Endothelial cell of hepatic sinusoid (primary cell): ENCODE measurements at regions not wholly inside any gene's neighbourhood (a gene's known extent, or its start where the extent isn't known, plus 50 kb on each side); places are given as distances from the start of the nearest gene placed in this dataset.
"Not testable (repeated sequence)": the region's sequence is repeated elsewhere in the genome, so short reads cannot be mapped to it uniquely, and the experiment has no call there.

ENCODE experiments used
- in situ Hi-C: cut with HindIII; loops from 2 replicates; pipeline ENCODE4 v1.10.0; 2017; ENCODE audit warnings: low sequenced_read_pairs

DNA sequence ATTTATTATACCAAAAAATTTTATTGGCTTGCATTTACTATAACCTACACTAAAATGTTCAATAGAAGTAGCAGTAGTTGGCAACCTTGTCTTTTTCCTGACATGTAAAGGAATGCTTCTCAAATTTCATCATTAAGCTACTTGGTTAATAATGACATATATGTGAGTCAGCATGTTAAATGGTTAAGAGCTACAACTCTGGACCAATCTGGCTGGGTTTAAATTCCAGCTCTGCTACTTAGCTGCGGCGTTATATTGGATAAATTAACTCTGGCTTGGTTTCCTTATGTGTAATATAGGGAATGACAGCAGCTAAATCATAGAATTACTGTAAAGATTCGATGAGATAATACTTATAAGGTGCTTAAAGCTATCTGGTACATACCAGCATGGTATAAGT, 53.7 kb upstream of the OTOGL start:
- in situ Hi-C loops, result no loop called here

DNA sequence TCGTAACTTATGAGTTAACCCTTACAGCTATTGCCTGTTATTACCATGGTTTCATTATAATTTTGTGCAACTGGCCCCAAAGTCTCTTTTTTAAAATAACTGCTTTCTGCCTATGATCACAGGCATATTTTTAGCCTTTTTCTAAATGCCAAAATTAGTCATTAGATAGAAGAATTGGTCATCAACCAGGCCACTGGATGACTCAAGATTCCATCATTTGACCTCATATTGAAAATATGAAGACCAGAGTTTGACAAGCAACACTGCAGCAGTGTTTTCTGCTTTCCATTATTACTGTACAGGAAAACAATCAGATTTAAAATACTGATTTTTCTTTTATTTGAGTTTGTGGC, 54.7 kb upstream of the OTOGL start:
- in situ Hi-C loops, result no loop called here

DNA sequence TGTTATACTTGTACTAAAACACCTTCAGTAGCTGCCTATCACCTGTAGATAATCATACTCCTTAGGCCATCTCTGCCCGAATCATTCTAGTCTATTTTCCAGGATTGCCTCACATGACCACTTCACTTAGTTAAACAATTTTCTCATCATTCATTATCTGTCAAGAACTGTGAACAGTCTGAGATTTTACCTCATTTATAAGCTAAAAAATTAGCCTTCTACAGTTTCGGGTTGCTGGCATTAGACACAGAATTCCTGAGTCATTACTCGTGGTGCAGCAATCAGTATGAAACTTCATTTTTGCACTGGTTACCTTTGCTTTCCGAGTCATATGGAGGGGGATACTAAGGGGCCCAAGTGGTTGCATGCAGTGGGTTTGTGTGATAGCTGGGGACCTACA, 57.6 kb upstream of the OTOGL start:
- in situ Hi-C loops, result no loop called here

DNA sequence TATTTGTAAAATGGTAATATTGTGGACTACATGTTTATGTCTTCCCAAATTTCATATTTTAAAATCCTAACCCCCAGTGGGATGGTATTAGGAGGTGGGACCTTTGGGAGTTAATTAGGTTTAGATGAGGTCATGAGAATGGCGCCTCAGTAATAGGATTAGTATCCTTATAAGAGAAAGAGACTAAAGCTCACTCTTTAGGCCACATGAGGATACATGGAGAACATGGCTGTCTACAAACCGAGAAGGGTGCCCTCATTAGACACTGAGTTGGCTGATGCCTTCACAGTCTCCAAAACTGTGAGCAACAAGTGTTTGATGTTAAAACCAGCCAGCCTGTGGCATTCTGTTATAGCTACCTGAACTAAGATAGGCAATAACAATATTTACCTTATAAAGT, 58.3 kb upstream of the OTOGL start:
- in situ Hi-C loops, result no loop called here

DNA sequence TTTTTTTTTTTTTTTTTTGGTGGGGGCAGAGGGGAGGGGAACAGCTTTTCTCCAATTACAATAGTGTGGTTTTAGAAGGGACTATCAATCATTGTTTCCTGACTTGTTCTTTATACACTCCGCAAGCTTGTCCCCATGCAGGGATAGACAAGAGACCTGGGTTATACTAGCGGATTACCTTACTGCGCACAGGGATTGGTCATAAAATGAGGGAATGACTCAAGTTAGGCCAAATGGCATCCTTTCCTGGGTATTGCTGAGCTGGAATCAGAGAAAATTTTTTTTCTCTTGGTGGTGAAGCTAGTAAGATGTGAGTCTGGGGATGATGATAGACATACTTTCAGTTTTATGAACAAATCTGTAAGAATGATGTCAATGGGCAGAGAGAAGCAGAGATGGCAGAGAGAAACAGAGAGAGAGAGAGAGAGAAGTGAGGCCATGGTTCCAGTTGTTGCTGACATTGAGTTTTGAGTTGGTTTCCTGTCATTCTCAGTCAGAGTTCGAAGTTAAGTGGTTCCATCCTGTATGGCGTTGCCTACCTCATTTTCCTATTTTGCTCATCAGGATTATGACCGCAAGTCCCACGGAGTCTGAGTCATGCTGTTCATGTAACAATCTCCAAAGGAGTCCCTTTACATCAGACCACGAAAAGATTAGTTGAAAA, 59.1 kb upstream of the OTOGL start:
- in situ Hi-C loops, result no loop called here

DNA sequence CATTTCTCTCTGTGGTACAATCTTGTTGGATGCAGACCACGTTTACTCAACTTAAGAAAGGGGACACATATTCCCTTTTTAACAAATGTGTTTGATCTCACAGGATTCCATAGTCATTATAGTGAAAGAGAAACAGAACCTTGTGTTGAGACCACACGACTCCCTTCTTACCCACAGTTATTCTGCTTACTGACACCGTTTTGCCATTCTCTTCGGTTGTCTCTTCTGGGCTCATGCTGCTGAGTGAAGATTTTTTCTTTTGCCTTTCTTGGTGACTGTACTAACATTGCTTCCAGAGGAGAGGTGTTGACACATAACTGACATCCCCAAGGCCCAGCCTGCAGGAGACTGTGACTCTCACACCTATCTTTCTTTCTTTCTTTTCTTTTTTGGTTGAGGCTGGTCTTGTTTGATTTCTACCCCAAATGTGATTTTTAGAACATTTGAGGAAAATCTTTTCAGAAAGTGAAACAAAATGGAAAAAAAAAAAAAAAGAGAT, 61.2 kb upstream of the OTOGL start:
- in situ Hi-C loops, result no loop called here

DNA sequence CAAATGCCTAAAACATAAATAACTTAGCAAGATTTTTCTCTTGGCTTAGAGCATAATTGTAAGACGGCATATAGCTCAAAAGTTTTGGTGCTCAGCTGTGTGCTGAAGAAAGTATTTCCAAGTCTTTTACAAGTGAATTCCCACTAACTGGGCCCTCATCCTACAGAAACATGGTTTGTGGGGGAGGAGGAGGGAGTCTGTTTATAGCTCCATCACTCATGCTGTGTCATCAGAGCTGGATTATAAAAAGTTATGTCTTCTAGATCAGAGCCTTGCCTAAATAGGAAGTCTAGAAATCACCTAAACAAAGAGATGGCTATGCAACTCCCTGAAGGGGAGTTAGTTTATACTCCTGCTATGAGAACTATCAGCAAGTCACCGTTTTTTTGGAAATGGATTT, 65.9 kb upstream of the OTOGL start:
- in situ Hi-C loops, result no loop called here

DNA sequence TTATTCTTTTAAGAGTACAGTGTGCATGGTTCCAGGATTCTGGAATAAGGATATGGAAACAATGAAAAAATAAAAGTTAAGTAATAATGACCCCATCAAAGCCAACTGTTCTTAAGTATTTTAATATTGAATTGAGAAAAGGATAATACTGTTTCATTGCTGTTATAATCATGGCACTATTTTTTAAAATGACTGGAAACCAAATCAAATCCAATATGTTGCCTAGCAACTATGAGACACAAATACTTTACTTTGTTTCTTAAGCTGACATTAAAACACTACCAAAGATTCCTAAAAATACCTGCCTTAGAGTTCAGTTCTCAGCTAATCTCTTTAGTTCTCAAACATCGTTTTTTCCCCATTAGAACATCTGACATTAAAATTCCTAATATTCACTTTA, 66.4 kb upstream of the OTOGL start:
- in situ Hi-C loops, result no loop called here

DNA sequence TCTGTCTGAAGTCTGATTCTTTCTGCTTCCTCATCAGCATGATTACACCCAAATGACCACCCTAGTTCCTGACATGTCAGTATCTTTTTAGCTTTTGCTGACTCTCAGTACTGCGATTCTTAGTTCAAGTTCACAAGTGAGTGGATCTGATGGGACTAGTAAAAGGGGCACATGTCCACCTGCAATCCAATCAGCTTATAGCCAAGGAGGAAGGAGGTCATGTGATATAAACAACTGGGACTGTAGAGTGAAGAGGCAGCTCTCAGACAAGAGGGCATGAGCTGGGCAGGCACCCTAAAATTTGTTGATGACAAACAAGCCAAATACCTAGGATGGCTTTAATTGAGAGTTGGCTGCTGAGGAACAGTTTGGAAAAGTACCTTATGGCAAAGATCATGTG, 68.1 kb upstream of the OTOGL start:
- in situ Hi-C loops, result no loop called here

DNA sequence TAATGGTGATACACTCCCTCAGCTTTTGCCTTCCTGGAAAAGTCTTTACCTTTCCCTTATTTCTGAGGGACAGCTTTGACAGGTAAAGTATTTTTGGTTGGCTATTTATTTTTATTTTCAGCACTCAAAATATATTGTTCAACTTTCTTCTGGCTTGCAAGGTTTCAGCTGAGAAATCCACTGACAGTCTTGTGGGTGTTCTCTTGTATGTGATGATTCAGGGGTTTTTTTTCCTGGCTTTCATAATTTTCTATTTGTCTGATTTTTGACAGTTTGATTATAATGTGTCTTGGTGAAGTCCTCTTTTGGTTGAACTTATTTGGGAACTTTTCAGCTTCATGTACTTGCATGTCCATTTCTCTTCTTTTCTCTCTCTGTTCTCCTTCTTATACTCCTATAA, 73.7 kb upstream of the OTOGL start:
- in situ Hi-C loops, result loop anchor here (5.0 kb wide), 1 partner anchor 88 kb away; the partner anchor contains the start of gene PPP1R12A

DNA sequence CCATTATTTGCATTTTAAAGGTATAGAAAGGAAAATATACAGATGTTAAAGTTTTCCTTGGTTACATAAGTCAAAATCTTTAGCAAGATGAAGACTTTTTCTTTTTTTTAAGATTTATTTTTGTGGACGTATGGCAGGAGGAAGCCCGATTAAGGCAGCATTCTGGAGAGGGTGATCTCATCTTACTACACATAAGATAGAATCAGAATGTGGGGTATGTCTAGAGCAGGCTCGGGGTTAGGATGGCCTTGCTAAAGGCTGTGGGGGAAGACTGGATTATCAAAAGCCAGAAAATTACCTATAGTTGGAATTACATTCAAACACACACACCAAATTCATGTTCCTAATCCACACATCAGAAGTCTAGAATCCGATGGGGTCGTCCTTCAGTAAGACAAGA, 79.6 kb upstream of the OTOGL start:
- in situ Hi-C loops, result no loop called here

DNA sequence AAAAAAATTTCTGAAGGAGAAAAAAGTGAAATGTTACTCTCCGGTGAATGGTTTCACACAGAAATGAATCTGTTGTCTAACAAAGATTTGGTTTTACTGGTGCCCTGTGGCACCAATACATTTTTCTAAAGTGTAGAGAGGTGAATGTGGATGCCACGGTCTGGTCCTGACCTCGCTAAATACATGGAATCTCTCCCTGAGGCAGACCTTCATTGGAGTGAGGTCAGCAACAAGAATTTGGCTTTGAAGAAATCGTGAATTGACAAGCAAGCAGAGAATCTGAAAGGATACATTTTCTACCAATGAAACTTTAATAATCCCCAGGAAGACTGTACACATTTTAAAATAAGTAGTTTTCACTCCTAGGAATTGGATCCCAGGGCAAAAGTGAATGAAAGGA, 81.2 kb upstream of the OTOGL start:
- in situ Hi-C loops, result no loop called here

DNA sequence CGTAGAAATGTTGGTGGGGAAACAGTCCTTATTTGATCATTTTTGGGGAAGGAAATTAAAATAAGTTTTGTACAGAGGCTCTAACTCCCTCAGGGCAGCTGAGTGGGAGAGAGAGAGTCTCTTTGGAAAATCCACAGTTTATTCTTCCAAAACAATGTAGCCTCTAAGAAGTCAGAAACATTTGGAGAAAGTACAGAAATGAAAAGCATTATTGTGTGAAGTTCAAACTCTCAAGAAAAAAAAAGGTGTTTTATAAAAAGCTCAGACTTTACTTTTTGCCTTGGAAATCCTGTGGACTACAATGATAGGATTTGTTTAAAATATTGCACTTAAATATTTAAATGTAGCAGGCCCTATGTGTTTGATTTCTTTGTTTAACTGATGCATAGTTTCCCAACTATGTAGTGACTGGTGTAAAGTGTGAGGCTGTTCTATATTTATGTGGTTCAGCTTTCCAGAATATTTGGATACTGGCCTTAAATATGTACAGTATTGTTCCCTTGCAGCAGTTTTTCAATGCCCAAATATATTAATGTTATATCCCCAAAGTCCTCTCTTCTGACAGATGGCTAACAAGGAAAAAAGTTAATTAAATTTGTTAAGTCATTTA, 82.0 kb upstream of the OTOGL start:
- in situ Hi-C loops, result no loop called here

DNA sequence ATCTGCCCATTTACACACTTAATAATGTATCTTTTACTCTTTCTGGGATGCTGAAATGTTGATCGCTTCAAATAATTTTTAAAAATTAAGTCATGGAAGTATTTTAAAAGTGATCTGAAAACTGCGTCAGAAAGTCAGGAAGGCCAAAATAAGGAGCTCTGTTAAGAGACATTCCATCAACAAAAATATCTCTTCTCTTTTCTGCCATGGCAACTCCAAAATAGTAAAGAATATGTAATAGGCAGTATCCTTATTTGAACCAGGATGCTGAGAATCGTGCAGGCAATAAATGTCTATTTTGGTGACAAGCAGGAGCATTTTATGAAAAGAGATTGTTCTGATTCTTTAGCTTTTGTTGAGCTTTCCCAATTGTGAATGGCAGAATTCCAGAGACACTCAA, 81.8 kb upstream of the PPP1R12A start:
- in situ Hi-C loops, result no loop called here

DNA sequence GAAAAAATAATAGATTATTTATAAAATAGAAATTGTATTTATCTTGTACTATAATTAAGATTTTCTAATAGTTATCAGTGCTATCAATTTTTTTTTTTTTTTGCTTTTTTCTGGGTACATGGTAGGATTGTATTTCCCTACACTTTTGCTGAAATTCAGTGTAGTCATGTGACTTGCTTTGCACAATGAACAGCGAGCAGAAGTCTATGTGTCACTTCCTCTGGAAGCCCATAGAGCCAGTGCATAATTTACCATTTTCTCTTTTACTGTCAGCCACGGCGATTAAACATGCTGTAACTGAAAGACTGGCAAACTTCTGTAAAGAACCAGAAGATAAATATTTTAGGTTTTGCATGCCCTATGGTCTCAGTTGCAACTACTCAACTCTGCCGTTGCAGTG, 80.8 kb upstream of the PPP1R12A start:
- in situ Hi-C loops, result no loop called here

DNA sequence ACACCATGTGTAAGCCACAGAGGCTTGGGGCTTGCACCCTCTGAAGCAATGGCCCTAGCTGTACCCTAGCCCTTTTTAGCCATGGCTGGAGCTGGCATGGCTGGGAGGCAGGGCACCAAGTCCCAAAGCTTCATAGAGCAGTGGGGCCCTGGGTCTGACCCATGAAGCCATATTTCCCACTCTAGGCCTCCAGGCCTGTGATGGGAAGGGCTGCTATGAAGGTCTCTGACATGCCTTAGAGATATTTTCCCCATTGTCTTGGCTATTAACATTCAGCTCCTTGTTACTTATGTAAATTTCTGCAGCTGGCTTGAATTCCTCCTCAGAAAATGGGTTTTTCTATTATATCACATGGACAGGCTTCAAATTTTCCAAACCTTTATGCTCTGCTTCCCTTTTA, 68.8 kb upstream of the PPP1R12A start:
- in situ Hi-C loops, result not testable (repeated sequence)

DNA sequence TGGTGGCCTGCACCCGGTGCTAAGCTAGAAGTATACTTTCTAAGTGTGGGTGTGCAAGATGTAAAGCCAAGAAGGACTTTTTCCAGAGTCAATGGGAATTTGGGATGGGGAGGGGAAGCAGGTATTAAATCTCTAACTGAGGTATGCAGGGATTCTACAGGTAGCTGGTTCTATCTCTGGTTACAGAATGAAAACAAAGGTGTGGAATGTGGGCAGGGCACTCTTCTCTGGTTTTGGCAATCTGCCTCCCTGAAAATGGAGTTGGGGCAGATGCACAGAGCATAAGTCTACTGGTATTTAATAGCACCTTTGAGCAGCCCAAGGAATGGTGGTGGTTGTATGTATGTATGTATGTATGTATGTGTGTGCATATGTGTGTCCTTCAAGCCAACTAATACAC, 66.7 kb upstream of the PPP1R12A start:
- in situ Hi-C loops, result no loop called here

DNA sequence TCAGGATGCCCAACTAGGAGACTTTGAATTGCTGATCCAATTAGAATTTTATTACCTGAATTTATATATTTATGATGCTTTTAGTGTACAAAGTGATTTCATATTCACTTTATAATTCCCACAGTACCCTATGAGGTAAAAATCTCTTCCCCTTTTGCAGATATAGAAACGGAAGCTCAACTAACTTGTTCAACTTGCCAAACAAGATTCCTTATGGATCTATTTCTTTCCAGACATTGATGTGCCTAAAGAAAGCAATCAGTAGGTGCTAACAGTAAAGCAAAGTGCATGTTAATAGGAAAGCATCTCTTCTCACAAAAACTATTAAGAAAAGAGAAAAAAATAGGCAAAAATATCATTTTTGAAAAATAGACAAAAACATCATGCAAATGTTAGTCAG, 65.9 kb upstream of the PPP1R12A start:
- in situ Hi-C loops, result no loop called here

DNA sequence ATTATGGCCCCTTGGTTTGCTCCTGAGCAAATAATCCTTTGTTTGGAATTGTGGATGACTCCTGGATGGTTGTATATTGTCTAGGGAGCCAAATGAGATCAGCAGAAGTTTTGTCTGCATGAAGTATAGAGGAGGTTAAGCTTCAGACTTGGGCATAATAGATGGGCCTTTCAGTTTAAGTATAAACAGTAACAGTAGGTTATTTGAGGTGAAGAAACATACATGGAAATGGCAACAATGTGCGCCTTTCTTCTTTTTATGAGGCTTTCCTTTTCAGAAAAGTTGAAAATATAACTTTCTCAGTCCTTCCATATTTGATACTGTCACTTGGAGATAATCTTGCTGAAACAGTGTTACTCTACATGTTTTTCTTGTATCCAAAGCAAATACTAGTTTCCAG, 63.7 kb upstream of the PPP1R12A start:
- in situ Hi-C loops, result no loop called here

DNA sequence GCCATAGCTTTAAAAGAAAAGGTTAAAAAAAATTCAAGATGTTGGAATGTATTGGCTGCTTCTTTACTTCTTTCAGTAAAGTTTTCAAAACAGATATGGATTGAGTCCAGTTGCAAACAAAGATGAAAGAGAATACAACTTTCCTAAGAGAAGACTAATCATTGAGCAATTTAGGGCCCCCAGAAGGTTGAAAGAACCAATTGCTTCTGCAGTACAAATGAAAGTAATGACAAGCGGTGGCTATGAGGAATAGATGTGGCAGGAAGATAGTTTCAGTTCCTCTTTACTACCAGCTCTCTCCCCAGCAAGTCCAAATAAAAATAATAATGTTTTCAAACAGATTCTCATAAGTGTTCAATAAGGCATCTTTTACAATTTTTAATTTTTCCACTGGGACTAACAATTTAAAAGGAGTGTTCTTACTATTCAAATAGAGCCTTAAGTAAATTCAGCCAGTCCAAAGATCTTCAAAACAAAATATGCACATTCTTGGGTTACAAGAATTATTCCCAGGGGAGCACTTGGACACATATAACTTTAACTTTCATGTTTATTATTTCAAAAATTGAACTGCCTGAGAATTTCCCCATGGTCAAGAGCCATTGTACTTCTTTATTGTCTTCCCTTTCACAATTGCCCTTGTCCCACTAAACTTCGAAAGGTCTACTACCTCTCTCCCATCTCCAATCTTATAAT, 62.3 kb upstream of the PPP1R12A start:
- in situ Hi-C loops, result no loop called here

DNA sequence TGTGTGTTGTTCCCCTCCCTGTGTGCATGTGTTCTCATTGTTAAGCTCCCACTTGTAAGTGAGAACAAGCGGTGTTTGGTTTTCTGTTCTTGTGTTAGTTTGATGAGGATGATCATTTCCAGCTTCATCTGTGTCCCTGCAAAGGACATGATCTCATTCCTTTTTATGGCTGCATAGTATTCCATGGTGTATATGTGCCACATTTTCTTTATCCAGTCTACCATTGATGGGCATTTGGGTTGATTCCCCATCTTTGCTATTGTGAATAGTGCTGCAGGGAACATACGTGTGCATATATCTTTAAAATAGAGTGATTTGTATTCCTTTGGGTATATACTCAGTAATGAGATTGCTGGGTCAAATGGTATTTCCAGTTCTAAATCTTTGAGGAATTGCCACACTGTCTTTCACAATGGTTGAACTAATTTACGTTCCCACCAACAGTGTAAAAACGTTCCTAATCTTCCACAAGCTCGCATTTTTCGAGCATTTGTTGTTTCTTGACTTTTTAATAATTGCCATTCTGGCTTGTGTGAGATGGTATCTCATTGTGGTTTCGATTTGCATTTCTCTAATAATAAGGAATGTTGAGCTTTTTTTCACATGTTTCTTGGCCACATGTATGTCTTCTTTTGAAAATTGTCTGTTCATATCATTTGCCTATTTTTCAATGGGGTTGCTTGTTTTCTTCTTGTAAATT, 60.6 kb upstream of the PPP1R12A start:
- in situ Hi-C loops, result not testable (repeated sequence)
